Gastroesophageal sphincter (tissue), 3 donors: ENCODE measurements at regions not wholly inside any gene's neighbourhood (a gene's known extent, or its start where the extent isn't known, plus 50 kb on each side); places are given as distances from the start of the nearest gene placed in this dataset.

Experiments used
- POLR2A ChIP-seq, 2 donors: fragments of 450-650 bp; IDR thresholded peaks; one replicate each; pipeline ENCODE4 v1.6.1; 2017; ENCODE audit warnings: antibody characterized with exemption in 2 of 2, mild to moderate bottlenecking in 2 of 2, moderate library complexity in 1 of 2
- TF ChIP-seq, protein P1 (sequence below), 4 experiments: fragments of 200-600 bp in 2 of 4; fragments of 450-650 bp in 2 of 4; sonication (generic) in 1 of 4; IDR thresholded peaks; one replicate each; pipeline ENCODE4 v1.5.1; 2017 to 2019; ENCODE audit warnings: antibody characterized with exemption in 4 of 4, mild to moderate bottlenecking in 2 of 4, moderate library complexity in 2 of 4

DNA sequence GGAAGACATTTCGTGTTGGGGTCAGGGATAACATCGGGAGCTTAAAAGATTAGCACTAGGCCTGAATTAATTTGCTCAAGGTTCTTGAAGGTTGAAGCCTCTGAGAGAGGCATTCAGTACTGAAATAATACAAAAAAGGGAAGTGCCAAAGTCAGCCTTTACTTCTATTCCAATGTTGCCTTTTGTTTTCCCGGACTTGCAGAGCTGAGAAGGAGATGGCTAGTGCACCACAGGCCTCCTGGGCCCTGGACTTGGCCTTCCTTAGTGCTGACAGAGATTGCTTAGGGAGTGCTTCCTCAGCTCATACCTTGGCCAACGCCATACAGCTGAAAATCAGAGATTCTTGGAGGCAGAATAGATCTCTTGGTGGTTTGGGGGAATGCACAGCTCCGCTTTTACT is 333.6 kb upstream of the TBL1XR1 start:
- TF ChIP-seq, protein P1, sequence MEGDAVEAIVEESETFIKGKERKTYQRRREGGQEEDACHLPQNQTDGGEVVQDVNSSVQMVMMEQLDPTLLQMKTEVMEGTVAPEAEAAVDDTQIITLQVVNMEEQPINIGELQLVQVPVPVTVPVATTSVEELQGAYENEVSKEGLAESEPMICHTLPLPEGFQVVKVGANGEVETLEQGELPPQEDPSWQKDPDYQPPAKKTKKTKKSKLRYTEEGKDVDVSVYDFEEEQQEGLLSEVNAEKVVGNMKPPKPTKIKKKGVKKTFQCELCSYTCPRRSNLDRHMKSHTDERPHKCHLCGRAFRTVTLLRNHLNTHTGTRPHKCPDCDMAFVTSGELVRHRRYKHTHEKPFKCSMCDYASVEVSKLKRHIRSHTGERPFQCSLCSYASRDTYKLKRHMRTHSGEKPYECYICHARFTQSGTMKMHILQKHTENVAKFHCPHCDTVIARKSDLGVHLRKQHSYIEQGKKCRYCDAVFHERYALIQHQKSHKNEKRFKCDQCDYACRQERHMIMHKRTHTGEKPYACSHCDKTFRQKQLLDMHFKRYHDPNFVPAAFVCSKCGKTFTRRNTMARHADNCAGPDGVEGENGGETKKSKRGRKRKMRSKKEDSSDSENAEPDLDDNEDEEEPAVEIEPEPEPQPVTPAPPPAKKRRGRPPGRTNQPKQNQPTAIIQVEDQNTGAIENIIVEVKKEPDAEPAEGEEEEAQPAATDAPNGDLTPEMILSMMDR (IDR thresholded peaks at IDR 0.05): no peak
- no peak for TF ChIP-seq POLR2A (IDR thresholded peaks at IDR 0.05)
